Activated naive CD4-positive, alpha-beta T cell treated with anti-CD3 and anti-CD28 coated beads, Interleukin-2, amount 10 ng/mL, durations not matched to agents 7 days and 5 days (primary cell): ENCODE measurements at regions not wholly inside any gene's neighbourhood (a gene's known extent, or its start where the extent isn't known, plus 50 kb on each side); places are given as distances from the start of the nearest gene placed in this dataset.
"Not testable (repeated sequence)": the region's sequence is repeated elsewhere in the genome, so short reads cannot be mapped to it uniquely, and the experiment has no call there.

Experiments used
- CTCF ChIA-PET: fragments of 350-600 bp; sonication (Branson Sonifier 250); formaldehyde crosslinking; loops from one replicate; lab custom pipeline; 2021; ENCODE audit warnings: antibody characterized with exemption; lab: Charles Lee
- DNase-seq: peaks from one replicate; pipeline ENCODE4 v3.0.0-alpha.2; 2020
- H3K27ac Mint-ChIP-seq: one replicate; pipeline ENCODE4 v1.8.0; 2021; ENCODE audit warnings: mild to moderate bottlenecking, moderate library complexity, mixed read lengths
- H3K27me3 Mint-ChIP-seq: one replicate; pipeline ENCODE4 v1.8.0; 2021; ENCODE audit warnings: mild to moderate bottlenecking, mixed read lengths
- H3K36me3 Mint-ChIP-seq: one replicate; pipeline ENCODE4 v1.8.0; 2021; ENCODE audit warnings: mixed read lengths
- H3K4me1 Mint-ChIP-seq: one replicate; pipeline ENCODE4 v1.8.0; 2021; ENCODE audit warnings: mixed read lengths
- H3K4me3 Mint-ChIP-seq: one replicate; pipeline ENCODE4 v1.8.0; 2021; ENCODE audit warnings: mild to moderate bottlenecking, moderate library complexity, mixed read lengths
- H3K9me3 Mint-ChIP-seq: one replicate; pipeline ENCODE4 v1.8.0; 2021; ENCODE audit warnings: mixed read lengths

- no peaks in the 10 kb centered on the region for H3K36me3 Mint-ChIP-seq
- no peaks in the 10 kb centered on the region for H3K27me3 Mint-ChIP-seq
- H3K27ac Mint-ChIP-seq, result no peak overlapping the region
- no peaks in the 10 kb centered on the region for H3K4me1 Mint-ChIP-seq
- no peaks in the 10 kb centered on the region for H3K9me3 Mint-ChIP-seq
- no peak for DNase-seq
- CTCF ChIA-PET, result no interaction called here
- no peak overlapping the region for H3K4me3 Mint-ChIP-seq
Observed at GRCh38 chr4:103397541-103397940, 199.4 kb upstream of the CENPE start.

- H3K4me3 Mint-ChIP-seq, CTCF ChIA-PET, H3K27ac Mint-ChIP-seq, DNase-seq, H3K36me3 Mint-ChIP-seq, H3K4me1 Mint-ChIP-seq, H3K27me3 Mint-ChIP-seq: not testable (repeated sequence)
- H3K9me3 Mint-ChIP-seq, result peaks cover 11% of the 10 kb centered on the region
Observed at GRCh38 chr4:103387508-103388011, 189.4 kb upstream of the CENPE start.

- H3K27ac Mint-ChIP-seq, H3K9me3 Mint-ChIP-seq, CTCF ChIA-PET, DNase-seq, H3K4me1 Mint-ChIP-seq, H3K36me3 Mint-ChIP-seq, H3K27me3 Mint-ChIP-seq, H3K4me3 Mint-ChIP-seq: not testable (repeated sequence)
Observed at GRCh38 chr4:103385565-103385964, 187.4 kb upstream of the CENPE start.

- Mint-ChIP-seq H3K27ac (no peak overlapping the region), H3K4me3 (no peak overlapping the region), H3K4me1 (no peaks in the 10 kb centered on the region), H3K9me3 (no peaks in the 10 kb centered on the region), H3K27me3 (no peaks in the 10 kb centered on the region), H3K36me3 (no peaks in the 10 kb centered on the region)
- no peak for DNase-seq
- CTCF ChIA-PET, result no interaction called here
Observed at GRCh38 chr4:103375278-103375677, 177.1 kb upstream of the CENPE start.

- H3K36me3 Mint-ChIP-seq, result no peaks in the 10 kb centered on the region
- H3K27ac Mint-ChIP-seq, result no peak overlapping the region
- no peak for DNase-seq
- no peaks in the 10 kb centered on the region for H3K9me3 Mint-ChIP-seq
- no peak overlapping the region for H3K4me3 Mint-ChIP-seq
- CTCF ChIA-PET, result no interaction called here
- no peaks in the 10 kb centered on the region for H3K4me1 Mint-ChIP-seq
- no peaks in the 10 kb centered on the region for H3K27me3 Mint-ChIP-seq
Observed at GRCh38 chr4:103374758-103375157, 176.6 kb upstream of the CENPE start.

- no peak for DNase-seq
- Mint-ChIP-seq H3K27me3 (no peaks in the 10 kb centered on the region), H3K4me1 (no peaks in the 10 kb centered on the region), H3K27ac (no peak overlapping the region), H3K4me3 (no peak overlapping the region), H3K9me3 (no peaks in the 10 kb centered on the region), H3K36me3 (no peaks in the 10 kb centered on the region)
- CTCF ChIA-PET, result no interaction called here
Observed at GRCh38 chr4:103374306-103374705, 176.2 kb upstream of the CENPE start.

- no peaks in the 10 kb centered on the region for H3K36me3 Mint-ChIP-seq
- CTCF ChIA-PET, result no interaction called here
- no peak overlapping the region for H3K27ac Mint-ChIP-seq
- no peaks in the 10 kb centered on the region for H3K27me3 Mint-ChIP-seq
- no peaks in the 10 kb centered on the region for H3K9me3 Mint-ChIP-seq
- no peak for DNase-seq
- no peak overlapping the region for H3K4me3 Mint-ChIP-seq
- no peaks in the 10 kb centered on the region for H3K4me1 Mint-ChIP-seq
Observed at GRCh38 chr4:103372002-103372558, 173.9 kb upstream of the CENPE start.

- H3K27ac Mint-ChIP-seq, result no peak overlapping the region
- H3K4me1 Mint-ChIP-seq, result no peaks in the 10 kb centered on the region
- no peak for DNase-seq
- no peak overlapping the region for H3K4me3 Mint-ChIP-seq
- CTCF ChIA-PET, result no interaction called here
- H3K36me3 Mint-ChIP-seq, result no peaks in the 10 kb centered on the region
- no peaks in the 10 kb centered on the region for H3K27me3 Mint-ChIP-seq
- no peaks in the 10 kb centered on the region for H3K9me3 Mint-ChIP-seq
Observed at GRCh38 chr4:103370336-103370735, 172.2 kb upstream of the CENPE start.

- H3K4me1 Mint-ChIP-seq, result no peaks in the 10 kb centered on the region
- no peak overlapping the region for H3K27ac Mint-ChIP-seq
- H3K27me3 Mint-ChIP-seq, result no peaks in the 10 kb centered on the region
- CTCF ChIA-PET, result no interaction called here
- H3K4me3 Mint-ChIP-seq, result no peak overlapping the region
- H3K9me3 Mint-ChIP-seq, result peaks cover 5% of the 10 kb centered on the region
- DNase-seq, result no peak
- no peaks in the 10 kb centered on the region for H3K36me3 Mint-ChIP-seq
Observed at GRCh38 chr4:103365285-103365684, 167.1 kb upstream of the CENPE start.

GRCh38 chr4:103364083-103364482, 165.9 kb upstream of the CENPE start:
- no peak for DNase-seq
- Mint-ChIP-seq H3K27me3 (no peaks in the 10 kb centered on the region), H3K4me1 (no peaks in the 10 kb centered on the region), H3K27ac (no peak overlapping the region), H3K4me3 (no peak overlapping the region), H3K36me3 (no peaks in the 10 kb centered on the region), H3K9me3 (peaks cover 12% of the 10 kb centered on the region)
- CTCF ChIA-PET, result no interaction called here

GRCh38 chr4:103361926-103362325, 163.8 kb upstream of the CENPE start:
- H3K36me3 Mint-ChIP-seq, result no peaks in the 10 kb centered on the region
- H3K9me3 Mint-ChIP-seq, result peaks cover 16% of the 10 kb centered on the region
- CTCF ChIA-PET, result no interaction called here
- no peak overlapping the region for H3K27ac Mint-ChIP-seq
- no peaks in the 10 kb centered on the region for H3K4me1 Mint-ChIP-seq
- no peak for DNase-seq
- H3K4me3 Mint-ChIP-seq, result no peak overlapping the region
- H3K27me3 Mint-ChIP-seq, result no peaks in the 10 kb centered on the region

- DNase-seq, result no peak
- Mint-ChIP-seq H3K4me3 (no peak overlapping the region), H3K27ac (no peak overlapping the region), H3K36me3 (no peaks in the 10 kb centered on the region), H3K27me3 (no peaks in the 10 kb centered on the region), H3K9me3 (peaks cover 16% of the 10 kb centered on the region), H3K4me1 (no peaks in the 10 kb centered on the region)
- CTCF ChIA-PET, result no interaction called here
Observed at GRCh38 chr4:103359900-103360299, 161.8 kb upstream of the CENPE start.

GRCh38 chr4:103354006-103354405, 155.9 kb upstream of the CENPE start:
- Mint-ChIP-seq H3K36me3 (no peaks in the 10 kb centered on the region), H3K27ac (no peak overlapping the region), H3K4me3 (no peak overlapping the region), H3K4me1 (no peaks in the 10 kb centered on the region), H3K9me3 (peaks cover 3% of the 10 kb centered on the region), H3K27me3 (no peaks in the 10 kb centered on the region)
- no peak for DNase-seq
- CTCF ChIA-PET, result no interaction called here

GRCh38 chr4:103329642-103330041, 131.5 kb upstream of the CENPE start:
- Mint-ChIP-seq H3K4me1 (no peaks in the 10 kb centered on the region), H3K27ac (no peak overlapping the region), H3K9me3 (no peaks in the 10 kb centered on the region), H3K36me3 (no peaks in the 10 kb centered on the region), H3K27me3 (no peaks in the 10 kb centered on the region), H3K4me3 (no peak overlapping the region)
- no peak for DNase-seq
- CTCF ChIA-PET, result no interaction called here

- DNase-seq, result no peak
- CTCF ChIA-PET, result no interaction called here
- no peaks in the 10 kb centered on the region for H3K27me3 Mint-ChIP-seq
- no peaks in the 10 kb centered on the region for H3K9me3 Mint-ChIP-seq
- H3K4me1 Mint-ChIP-seq, result no peaks in the 10 kb centered on the region
- no peak overlapping the region for H3K4me3 Mint-ChIP-seq
- H3K36me3 Mint-ChIP-seq, result no peaks in the 10 kb centered on the region
- H3K27ac Mint-ChIP-seq, result no peak overlapping the region
Observed at GRCh38 chr4:103324811-103325210, 126.7 kb upstream of the CENPE start.

- no peak overlapping the region for H3K4me3 Mint-ChIP-seq
- H3K27ac Mint-ChIP-seq, result no peak overlapping the region
- no peaks in the 10 kb centered on the region for H3K4me1 Mint-ChIP-seq
- CTCF ChIA-PET, result no interaction called here
- peaks cover 16% of the 10 kb centered on the region for H3K9me3 Mint-ChIP-seq
- H3K36me3 Mint-ChIP-seq, result no peaks in the 10 kb centered on the region
- DNase-seq, result no peak
- no peaks in the 10 kb centered on the region for H3K27me3 Mint-ChIP-seq
Observed at GRCh38 chr4:103318327-103318726, 120.2 kb upstream of the CENPE start.
